ENCODE measurements at regions not wholly inside any gene's neighbourhood (a gene's known extent, or its start where the extent isn't known, plus 50 kb on each side); places are given as distances from the start of the nearest gene placed in this dataset.

DNA sequence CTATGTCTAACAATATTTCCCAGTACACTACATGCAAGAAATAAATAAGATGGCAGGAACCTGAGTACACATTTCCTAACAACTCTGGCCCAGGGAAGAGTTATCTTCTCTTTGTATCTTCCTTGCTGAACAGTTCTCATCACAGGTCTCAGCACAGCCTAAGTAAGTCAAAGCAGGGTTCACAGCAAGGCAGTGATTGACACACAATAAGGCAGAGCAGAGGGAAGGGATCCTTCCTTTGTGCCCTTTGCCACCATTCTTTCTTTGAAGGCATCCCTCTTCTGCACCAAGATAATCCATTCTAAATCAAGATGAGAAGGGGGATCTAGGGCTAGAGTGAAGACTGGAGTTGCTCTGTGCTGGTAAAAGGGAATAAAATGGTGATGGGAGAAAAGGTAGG, 73.4 kb upstream of the TRPC4 start:
- no peak for TF ChIP-seq CREB1 (CRISPR knock-in tag; IDR thresholded peaks at IDR 0.05; ENCODE audit: low read depth)
- TF ChIP-seq, protein P1, sequence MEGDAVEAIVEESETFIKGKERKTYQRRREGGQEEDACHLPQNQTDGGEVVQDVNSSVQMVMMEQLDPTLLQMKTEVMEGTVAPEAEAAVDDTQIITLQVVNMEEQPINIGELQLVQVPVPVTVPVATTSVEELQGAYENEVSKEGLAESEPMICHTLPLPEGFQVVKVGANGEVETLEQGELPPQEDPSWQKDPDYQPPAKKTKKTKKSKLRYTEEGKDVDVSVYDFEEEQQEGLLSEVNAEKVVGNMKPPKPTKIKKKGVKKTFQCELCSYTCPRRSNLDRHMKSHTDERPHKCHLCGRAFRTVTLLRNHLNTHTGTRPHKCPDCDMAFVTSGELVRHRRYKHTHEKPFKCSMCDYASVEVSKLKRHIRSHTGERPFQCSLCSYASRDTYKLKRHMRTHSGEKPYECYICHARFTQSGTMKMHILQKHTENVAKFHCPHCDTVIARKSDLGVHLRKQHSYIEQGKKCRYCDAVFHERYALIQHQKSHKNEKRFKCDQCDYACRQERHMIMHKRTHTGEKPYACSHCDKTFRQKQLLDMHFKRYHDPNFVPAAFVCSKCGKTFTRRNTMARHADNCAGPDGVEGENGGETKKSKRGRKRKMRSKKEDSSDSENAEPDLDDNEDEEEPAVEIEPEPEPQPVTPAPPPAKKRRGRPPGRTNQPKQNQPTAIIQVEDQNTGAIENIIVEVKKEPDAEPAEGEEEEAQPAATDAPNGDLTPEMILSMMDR (conservative IDR thresholded peaks at IDR 0.05; ENCODE audit: low read depth in 2 of 2): no peak
- TF ChIP-seq POLR2AphosphoS5 (IDR thresholded peaks at IDR 0.05; ENCODE audit: low read depth): no peak
- TF ChIP-seq, protein P2, sequence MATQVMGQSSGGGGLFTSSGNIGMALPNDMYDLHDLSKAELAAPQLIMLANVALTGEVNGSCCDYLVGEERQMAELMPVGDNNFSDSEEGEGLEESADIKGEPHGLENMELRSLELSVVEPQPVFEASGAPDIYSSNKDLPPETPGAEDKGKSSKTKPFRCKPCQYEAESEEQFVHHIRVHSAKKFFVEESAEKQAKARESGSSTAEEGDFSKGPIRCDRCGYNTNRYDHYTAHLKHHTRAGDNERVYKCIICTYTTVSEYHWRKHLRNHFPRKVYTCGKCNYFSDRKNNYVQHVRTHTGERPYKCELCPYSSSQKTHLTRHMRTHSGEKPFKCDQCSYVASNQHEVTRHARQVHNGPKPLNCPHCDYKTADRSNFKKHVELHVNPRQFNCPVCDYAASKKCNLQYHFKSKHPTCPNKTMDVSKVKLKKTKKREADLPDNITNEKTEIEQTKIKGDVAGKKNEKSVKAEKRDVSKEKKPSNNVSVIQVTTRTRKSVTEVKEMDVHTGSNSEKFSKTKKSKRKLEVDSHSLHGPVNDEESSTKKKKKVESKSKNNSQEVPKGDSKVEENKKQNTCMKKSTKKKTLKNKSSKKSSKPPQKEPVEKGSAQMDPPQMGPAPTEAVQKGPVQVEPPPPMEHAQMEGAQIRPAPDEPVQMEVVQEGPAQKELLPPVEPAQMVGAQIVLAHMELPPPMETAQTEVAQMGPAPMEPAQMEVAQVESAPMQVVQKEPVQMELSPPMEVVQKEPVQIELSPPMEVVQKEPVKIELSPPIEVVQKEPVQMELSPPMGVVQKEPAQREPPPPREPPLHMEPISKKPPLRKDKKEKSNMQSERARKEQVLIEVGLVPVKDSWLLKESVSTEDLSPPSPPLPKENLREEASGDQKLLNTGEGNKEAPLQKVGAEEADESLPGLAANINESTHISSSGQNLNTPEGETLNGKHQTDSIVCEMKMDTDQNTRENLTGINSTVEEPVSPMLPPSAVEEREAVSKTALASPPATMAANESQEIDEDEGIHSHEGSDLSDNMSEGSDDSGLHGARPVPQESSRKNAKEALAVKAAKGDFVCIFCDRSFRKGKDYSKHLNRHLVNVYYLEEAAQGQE (IDR thresholded peaks at IDR 0.05; ENCODE audit: unreplicated experiment): no peak
- TF ChIP-seq EZH2phosphoT487 (IDR thresholded peaks at IDR 0.05; ENCODE audit: unreplicated experiment): no peak
- no peak for TF ChIP-seq EZH2 (IDR thresholded peaks at IDR 0.05; ENCODE audit: low read depth, unreplicated experiment)
